Left forelimb (tissue), 1 donor: ENCODE measurements at regions not wholly inside any gene's neighbourhood (a gene's known extent, or its start where the extent isn't known, plus 50 kb on each side); places are given as distances from the start of the nearest gene placed in this dataset.
"Not testable (repeated sequence)": the region's sequence is repeated elsewhere in the genome, so short reads cannot be mapped to it uniquely, and the experiment has no call there.

Experiments used
- DNase-seq: peaks from one replicate; pipeline ENCODE4 v3.0.0-alpha.2; 2018; ENCODE audit warnings: low spot score

DNA sequence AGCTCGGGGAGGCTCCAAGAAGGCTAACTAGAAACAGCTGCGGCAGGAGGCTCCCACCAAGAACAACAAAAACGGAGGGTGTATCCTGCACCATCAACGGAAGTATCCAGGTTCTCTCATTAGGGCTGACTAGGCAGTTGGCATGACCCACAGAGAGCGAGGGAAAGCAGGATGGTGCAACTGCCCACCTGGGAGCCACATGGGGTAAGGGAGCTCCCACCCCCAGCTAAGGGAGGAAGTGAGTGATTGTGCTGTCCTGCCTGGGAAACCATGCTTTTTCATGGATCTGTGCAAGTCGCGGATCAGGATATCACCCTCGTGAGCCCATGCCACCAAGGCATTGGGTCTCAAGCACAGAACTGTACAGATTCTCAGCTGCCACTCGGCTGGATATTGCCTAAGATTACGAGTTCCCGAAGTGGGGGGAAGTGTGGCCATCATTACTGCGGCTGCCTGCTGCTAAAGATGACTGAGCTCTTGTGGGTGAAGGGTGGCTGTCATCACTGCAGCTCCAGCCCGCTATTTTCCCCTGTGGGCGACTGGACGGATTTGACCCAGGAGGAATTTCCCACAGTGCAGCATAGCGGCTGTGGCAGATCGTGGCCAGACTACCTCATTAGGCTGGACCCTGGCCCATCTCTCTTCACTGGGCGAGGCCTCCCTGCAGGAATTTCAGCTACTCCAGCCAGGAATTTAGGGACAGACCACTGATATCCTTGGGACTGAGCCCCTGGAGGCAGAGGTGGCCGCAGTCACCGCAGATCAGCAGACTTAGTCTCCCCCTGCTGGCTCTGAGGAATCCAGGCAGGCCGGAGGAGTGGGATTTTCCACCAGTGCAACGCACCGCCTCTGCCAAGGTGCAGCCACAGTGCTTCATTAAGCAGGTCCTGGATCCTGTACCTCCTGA, 515.7 kb downstream of the FRK start:
- DNase-seq, result peak; percentile 59

DNA sequence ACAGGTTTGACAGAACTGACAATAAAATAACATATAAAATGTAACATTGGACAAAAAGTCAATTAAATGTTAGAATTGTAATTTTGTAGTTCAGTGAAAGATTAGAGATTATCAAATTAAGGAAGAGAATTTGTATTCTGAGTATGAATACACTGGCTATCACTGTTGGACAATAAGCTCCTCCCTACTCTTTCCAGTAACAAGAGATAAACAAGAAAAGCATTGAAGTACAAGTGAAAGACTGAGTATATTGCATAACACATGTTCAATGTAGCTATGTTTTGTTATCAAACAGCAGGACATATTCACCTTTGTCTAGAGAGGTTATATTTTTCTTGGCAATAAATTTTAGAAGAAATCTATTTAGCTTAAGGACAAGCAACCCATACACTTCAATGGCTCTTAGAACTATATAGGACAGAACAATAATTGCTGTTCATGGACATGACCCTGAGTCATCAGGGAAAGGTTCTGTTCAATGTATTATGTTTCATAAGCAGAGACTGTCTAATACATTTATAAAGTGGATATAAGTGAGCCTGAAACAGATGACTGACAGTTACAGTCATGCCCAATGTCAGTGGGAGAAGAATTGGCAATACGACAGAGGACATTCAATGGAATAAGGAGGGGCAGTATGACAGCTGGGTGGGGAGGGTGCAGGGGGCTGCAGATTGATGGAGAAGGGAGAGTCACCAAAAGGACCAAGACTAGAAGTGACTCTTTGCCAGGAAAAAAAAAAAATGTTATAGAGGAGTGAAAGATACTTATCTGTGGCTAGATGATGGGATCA, 520.4 kb downstream of the FRK start:
- no peak for DNase-seq

DNA sequence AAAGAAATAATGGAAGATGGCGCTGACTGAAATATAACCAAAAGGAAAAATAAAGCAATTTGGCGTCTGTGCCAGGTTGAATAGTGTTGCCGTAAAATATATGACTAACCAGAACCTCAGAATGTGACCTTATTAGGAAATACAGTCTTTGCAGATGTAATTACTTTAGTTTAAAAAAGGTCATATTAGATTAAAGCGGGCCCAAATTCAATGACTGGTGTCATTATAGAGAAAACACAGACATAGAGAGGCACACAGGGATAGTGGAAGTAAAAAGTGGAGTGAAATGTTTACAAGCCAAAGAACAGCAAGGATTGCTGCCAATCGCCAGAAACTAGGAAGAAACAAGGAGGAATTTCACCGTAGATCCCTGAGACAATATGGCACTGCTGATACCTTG, 521.2 kb downstream of the FRK start:
- DNase-seq, result no peak

DNA sequence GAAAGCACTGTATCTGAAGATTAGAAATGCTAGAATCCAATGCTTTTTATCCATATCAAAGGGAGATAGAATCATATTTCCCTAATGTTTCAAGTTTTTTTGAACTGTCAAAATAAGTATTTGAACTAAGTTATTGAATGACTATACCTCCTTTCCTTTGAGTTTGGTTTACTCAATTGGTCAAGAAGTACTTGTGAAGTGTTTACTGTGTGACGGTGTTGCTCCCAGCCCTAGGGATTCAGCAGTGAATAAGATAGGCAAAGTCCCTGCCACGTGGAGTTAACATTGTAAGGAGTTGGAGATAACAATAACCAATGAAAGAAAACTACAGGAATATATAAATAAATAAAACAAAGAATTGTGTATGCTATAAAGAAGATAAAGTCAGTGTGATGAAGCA, 535.9 kb downstream of the FRK start:
- DNase-seq, result no peak

DNA sequence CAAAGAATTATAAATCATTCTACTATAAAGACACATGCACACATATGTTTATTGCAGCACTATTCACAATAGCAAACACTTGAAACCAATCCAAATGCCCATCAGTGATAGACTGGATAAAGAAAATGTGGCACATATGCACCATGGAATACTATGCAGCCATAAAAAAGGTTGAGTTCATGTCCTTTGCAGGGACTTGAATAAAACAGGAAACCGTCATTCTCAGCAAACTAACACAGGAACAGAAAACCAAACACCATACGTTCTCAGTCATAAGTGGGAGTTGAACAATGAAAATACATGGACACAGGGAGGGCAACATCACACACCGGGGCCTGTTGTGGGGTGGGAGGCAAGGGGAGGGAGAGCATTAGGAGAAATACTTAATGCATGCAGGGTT, 538.9 kb downstream of the FRK start:
- not testable (repeated sequence) for DNase-seq

DNA sequence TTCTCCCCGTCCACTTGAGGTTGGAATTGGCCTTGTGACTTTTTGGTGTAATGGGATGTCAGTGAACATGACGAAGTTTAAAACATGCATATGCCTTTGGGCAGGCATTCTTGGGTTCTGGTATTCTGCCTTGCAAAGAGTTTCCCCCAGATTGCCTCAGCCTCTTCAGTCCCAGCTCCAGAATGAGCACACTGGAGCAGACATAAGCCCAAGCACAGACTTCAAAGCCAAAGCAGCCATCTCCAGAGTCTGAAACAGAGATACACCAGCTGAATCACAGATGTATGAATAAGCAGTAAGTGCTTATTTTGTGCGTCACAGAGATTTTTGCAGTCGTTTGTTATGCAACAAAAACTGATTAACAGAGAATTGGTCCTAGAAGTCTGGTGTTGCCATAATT, 546.0 kb downstream of the FRK start:
- DNase-seq, result no peak

DNA sequence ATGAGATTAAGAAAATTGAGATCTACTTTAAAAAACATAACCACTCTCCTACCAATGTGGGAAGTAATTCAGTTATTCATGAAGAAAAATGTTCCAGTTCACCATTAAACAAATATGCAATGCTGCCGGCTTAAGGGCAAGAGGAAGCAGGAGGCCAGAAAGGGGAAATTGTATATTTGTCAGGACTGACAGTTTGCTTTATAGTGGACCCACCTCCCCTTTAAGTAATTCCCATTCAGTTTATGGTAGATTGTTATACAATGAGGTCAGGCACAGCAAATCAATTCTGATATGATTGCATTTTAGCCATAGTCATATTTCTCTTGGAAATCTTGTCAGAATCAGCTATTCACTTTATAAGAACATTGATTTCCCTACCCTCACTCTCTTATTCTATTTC, 547.8 kb downstream of the FRK start:
- no peak for DNase-seq

DNA sequence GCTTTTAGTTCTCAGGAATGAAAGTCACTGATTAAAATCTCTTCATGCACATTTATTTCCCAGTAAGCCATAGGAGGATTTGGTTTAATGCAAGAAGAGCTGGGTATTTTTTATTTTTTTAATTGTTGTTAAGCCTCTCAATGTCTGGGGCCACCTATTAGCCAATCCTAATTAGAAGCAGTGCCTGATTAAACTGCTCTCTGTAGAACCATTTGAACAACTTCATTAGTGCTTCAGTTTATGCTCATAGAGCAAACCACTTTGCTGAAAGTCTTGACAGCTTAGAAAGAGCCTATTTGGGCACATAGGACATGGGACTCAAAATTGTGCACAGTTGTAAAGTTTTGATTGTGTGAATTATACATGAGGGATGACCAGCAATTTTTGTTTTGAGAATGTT, 548.9 kb downstream of the FRK start:
- DNase-seq, result no peak

DNA sequence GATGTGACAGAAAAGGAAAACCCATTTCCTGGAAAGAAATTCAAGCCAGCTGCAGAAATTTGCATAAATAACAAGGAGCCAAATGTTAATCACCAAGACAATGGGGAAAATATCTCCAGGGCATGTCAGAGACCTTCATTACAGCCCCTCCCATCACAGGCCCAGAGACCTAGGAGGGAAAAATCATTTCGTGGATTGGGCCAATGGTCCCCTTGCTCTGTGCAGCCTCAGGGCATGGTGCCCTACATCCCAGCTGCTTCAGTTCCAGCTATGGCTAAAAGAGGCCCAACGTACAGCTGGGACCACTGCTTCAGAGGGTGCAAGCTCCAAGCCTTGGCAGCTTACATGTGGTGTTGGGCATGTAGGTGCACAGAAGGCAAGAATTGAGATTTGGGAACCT, 558.3 kb downstream of the FRK start:
- DNase-seq, result not testable (repeated sequence)

DNA sequence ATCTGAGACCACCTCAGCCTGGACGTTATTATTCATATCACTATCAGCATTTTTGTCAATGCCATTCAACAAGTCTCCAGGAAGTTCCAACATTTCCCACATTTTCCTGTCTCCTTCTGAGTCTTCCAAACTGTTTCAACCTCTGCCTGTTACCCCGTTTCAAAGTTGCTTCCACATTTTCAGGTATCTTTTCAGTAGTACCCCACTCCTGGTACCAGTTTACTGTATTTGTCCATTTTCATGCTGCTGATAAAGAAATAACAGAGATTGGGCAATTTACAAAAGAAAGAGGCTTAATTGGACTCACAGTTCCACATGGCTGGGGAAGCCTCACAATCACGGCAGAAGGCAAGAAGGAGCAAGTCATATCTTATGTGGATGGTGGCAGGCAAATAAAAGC, 565.5 kb downstream of the FRK start:
- DNase-seq, result no peak

DNA sequence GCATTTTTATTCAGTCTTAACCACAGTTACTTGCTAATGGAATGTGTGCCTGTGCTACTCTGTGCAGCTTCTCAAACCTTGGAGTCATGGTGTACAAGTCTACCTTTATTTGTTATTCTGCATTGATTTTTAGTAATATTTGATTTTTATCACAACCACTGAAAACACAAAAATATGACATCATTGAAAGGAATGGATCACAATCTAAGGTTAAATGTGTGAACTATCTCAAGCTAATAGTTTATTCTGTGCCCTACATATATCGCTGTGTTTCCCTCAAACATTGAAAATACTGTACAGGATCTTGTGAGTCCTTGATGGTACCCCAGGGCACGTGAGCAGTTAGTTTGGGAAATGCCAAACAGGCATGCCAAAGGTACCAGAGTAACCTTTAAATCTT, 573.4 kb downstream of the FRK start:
- no peak for DNase-seq

DNA sequence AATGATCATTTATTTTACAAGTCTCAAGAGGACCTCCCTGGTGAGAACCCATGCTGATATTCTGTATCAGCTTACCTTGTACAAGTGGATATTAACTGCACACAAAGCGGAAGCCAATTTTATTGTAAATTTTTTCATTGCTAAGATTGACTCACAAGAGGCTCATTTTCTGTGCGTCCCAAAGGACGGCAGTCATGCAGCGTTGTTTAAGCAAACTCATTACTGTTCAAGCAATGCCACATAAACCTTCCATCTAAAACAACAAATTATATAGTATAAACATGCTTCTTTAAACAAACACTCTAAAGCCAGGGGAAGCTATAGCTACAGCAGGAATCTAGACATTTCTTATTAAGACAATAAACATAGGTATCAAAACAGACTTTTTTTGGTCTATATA, 575.3 kb downstream of the FRK start:
- no peak for DNase-seq

DNA sequence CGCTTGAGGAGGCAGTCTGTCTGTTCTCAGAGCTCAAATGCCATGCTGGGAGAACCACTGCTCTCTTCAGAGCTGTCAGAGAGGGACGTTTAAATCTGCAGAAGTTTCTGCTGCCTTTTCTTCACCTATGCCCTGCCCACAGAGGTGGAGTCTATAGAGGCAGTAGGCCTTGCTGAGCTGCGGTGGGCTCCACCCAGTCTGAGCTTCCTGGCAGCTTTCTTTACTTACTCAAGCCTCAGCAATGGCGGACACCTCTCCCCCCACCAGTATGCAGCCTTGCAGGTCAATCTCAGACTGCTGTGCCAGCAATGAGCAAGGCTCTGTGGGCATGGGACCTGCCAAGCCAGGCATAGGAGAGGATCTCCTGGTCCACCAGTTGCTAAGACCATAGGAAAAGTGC, 580.1 kb downstream of the FRK start:
- DNase-seq, result not testable (repeated sequence)

DNA sequence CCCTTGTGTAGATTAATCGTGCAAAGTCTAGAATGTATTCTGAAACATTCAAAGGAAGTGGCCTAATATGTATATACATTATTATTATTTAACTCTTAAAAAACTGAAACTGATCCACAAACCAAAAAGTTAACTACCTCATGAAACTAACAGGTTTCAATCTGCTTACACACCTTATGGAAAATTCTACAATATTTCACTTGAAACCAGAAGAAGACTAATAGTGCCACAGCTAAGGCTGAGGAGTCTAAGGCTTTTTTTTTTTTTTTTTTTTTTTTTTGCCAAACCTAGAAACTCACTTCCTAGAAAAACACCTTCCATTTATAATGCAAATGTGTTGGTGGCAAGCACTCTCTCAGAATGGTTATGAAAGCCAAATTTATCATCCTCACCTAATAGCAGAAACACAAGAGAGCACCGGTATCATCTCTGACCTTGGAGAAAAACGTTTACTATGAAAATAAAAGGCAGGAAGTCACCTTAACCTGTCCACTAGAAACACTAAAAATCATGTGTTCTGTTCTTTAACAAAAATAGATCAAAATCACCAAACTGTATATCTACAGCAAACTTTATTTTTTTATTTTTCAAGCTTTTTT, 586.1 kb downstream of the FRK start:
- DNase-seq, result no peak

DNA sequence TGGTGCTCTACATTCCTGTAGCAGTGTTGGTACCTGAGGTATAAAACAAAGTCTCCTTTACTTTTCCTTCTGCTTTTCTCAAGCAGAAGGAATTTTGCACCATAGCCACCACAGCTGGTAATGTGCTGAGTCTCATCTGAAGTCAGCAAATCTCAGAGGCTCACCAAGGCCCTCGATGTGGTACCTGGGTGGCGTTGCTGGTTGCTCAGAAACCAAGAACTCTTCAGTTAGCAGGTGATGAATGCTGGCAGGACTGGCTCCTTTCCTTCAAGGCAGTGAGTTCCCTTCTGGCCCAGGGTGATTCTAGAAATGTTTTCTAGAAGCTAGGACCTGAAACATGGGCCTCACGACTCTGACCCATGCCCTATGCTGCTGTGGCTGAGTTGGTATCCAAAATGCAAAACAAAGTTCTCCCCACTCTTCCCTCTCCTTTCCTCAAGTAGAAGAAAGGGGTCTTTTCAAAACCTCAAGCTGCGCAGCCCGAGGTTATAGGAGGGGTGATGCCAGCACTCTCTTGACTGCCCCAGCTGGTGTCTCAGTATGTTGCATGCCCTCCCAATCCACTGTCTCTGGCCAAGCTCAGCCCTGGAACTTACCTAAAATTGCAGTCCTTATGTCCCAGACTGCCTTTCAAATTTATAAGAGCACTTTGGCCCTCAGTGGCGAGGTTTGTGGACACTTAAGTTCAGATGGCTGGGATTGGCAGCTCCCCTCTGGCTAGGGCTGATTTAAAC, 592.3 kb downstream of the FRK start:
- no peak for DNase-seq

DNA sequence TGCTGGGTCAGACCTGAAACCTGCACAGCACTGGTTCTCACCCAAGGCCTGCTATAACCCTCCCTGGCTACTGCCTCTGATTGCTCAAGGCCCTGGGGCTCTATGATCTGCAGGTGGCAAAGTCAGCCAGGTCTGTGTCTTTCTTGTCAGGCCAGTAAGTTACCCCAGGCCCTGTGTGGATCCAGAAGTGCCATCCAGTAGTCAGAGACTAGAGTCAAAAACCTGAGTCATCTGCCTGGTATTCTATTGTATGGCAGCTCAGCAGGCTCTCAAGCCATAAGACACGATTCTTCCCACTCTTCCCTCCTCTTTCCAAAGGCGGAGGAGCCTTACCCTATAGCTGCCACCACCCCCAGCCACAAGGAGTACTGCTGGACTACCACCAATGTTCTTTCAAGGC, 593.0 kb downstream of the FRK start:
- DNase-seq, result no peak

DNA sequence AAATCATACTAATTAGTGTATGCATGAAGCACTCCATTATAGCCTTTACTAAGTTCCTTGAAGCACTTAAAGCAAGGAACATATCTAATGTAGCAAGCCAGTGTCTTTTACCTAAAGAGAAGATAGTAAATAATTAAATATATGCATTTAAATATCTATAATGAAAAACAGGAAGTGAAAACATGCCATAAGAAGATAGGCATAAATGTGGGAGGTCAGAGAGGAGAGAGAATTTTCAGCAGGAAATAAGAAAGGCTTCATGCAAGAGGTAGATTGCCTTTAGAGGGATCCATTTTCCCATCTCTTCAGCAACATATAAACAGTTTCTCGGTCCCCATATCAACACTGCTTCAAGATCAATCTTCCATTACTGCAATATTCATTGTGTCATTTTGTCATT, 599.8 kb downstream of the FRK start:
- DNase-seq, result no peak

DNA sequence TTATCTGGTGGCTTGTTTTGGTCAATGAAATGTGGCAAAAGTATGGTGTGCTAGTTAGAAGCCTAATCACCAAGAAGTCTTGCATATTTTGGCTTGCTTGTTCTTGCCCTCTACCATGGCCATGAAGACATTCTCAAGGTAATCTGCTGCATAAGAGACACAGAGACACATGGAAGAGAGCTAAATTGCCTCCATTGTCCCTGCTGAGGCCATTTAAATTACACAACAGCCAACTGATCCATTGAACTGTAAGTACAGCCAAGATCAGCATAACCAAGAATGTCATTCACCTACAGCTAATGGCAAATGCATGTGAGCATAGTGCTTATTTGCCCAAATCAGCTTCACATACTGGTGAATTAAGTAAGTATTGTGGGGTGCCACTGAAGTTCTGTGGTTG, 603.8 kb downstream of the FRK start:
- DNase-seq, result no peak

DNA sequence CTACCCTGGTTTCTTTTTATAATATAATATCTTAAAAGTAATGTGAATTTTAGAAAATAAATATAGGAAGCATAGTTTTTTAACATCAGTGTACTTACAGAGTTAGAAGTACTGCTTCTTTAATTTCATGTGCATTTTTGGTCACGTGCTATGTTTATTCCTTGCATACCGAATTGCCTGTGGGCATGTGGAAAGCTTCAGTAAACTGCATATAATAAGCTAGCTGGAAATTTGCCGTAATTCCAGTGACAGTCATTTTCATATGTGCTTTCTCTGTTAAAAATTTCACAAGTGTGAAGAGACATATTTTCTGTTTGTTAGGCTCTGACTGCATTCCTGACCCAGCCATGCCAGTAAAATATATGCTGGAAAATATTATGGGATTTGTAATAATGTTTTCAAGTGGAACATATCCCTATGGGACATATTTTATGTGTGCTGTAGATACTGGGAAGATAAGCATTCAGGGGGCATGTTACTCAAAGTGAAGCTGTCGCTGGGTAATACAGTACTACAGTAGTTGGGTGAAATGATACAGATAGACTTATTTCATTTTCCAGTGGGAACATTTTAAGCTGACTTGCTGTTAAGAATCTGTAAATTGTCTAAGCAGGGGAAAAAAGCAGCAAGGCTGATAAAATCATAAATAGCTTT, 616.7 kb downstream of the FRK start:
- no peak for DNase-seq

DNA sequence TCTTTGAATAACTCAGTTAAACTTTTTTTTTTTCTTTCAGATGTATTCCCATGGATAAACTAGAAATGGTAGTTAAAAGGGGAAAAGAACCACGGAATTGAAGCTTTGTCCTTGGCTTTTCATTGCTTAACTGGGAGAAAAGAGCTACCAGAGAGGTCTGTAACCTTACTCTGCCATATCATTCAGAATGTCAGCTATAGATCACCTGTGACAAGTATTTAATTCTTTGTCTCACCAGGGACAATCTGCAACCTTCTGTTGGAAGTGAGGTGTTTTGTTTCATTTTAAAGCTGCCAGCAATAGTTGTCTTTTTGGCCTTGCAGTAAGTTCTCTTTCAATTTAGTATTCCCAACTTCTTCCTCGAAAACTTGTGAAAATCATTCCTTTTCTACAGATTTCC, 618.4 kb downstream of the FRK start:
- no peak for DNase-seq

DNA sequence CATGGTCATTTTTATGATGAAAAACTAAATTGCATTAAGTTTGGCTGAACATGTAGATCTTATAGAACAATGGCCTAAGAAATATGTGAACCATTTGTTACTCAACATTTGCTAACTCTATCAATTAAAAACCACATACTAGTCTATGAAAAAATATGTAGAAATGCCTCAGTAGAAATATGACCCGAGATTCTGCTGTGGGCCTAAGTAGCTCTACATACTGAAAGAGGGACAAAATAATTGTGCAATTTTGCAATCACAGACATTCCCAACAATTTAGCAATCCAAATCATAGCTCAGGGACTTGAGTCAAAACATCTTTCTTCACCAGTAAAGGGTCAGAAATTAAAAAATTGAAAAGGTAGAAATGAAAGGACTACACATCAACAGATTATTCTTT, 619.0 kb downstream of the FRK start:
- DNase-seq, result no peak

DNA sequence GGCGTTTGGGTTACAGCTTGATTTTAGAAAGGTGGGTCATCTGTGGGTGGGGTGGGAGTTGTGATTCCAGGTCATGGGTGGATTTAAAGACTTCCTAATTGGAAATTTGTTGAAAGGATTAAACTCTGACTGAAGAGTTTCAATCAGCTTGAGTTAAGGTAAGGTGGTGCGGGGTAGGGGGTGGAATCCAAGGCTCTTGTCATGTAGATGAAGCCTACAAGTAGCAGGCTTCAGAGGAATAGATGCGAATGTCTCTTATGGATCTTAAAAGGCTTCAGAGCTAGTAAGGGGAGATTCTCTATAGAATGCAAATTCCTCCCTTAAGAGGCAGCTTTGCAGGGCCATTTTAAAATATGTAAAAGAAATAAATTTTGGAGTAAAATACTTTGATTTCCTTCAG, 645.3 kb downstream of the FRK start:
- no peak for DNase-seq
